ENCODE measurements at regions not wholly inside any gene's neighbourhood (a gene's known extent, or its start where the extent isn't known, plus 50 kb on each side); places are given as distances from the start of the nearest gene placed in this dataset.

- Mint-ChIP-seq H3K27ac (ENCODE audit: unreplicated experiment) (no peak overlapping the region), H3K36me3 (ENCODE audit: unreplicated experiment) (no peaks in the 10 kb centered on the region), H3K4me3 (ENCODE audit: unreplicated experiment) (no peak overlapping the region), H3K9me3 (ENCODE audit: unreplicated experiment) (no peaks in the 10 kb centered on the region), H3K27me3 (ENCODE audit: unreplicated experiment) (no peaks in the 10 kb centered on the region), H3K4me1 (ENCODE audit: low read depth, unreplicated experiment) (peaks cover 10% of the 10 kb centered on the region)
- DNase-seq, result no peak
- TF ChIP-seq, protein P1, sequence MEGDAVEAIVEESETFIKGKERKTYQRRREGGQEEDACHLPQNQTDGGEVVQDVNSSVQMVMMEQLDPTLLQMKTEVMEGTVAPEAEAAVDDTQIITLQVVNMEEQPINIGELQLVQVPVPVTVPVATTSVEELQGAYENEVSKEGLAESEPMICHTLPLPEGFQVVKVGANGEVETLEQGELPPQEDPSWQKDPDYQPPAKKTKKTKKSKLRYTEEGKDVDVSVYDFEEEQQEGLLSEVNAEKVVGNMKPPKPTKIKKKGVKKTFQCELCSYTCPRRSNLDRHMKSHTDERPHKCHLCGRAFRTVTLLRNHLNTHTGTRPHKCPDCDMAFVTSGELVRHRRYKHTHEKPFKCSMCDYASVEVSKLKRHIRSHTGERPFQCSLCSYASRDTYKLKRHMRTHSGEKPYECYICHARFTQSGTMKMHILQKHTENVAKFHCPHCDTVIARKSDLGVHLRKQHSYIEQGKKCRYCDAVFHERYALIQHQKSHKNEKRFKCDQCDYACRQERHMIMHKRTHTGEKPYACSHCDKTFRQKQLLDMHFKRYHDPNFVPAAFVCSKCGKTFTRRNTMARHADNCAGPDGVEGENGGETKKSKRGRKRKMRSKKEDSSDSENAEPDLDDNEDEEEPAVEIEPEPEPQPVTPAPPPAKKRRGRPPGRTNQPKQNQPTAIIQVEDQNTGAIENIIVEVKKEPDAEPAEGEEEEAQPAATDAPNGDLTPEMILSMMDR (IDR thresholded peaks at IDR 0.05; ENCODE audit: partially characterized antibody, unreplicated experiment), result no peak
Observed at GRCh38 chr6:15087186-15087589, 158.7 kb upstream of the JARID2 start.

- Mint-ChIP-seq H3K27ac (ENCODE audit: unreplicated experiment) (no peak overlapping the region), H3K9me3 (ENCODE audit: unreplicated experiment) (peaks cover 1% of the 10 kb centered on the region), H3K27me3 (ENCODE audit: unreplicated experiment) (no peaks in the 10 kb centered on the region), H3K4me3 (ENCODE audit: unreplicated experiment) (no peak overlapping the region), H3K4me1 (ENCODE audit: low read depth, unreplicated experiment) (peaks cover 10% of the 10 kb centered on the region), H3K36me3 (ENCODE audit: unreplicated experiment) (no peaks in the 10 kb centered on the region)
- TF ChIP-seq, protein P1 (IDR thresholded peaks at IDR 0.05; ENCODE audit: partially characterized antibody, unreplicated experiment), result no peak
- DNase-seq, result no peak
Observed at GRCh38 chr6:15088904-15089568, 156.8 kb upstream of the JARID2 start.

- TF ChIP-seq, protein P1 (IDR thresholded peaks at IDR 0.05; ENCODE audit: partially characterized antibody, unreplicated experiment), result no peak
- no peaks in the 10 kb centered on the region for H3K36me3 Mint-ChIP-seq (ENCODE audit: unreplicated experiment)
- H3K4me1 Mint-ChIP-seq (ENCODE audit: low read depth, unreplicated experiment), result peaks cover 10% of the 10 kb centered on the region
- H3K4me3 Mint-ChIP-seq (ENCODE audit: unreplicated experiment), result no peak overlapping the region
- no peak overlapping the region for H3K27ac Mint-ChIP-seq (ENCODE audit: unreplicated experiment)
- no peak for DNase-seq
- peaks cover 1% of the 10 kb centered on the region for H3K9me3 Mint-ChIP-seq (ENCODE audit: unreplicated experiment)
- H3K27me3 Mint-ChIP-seq (ENCODE audit: unreplicated experiment), result no peaks in the 10 kb centered on the region
Observed at GRCh38 chr6:15089569-15090144, 156.2 kb upstream of the JARID2 start.

DNA sequence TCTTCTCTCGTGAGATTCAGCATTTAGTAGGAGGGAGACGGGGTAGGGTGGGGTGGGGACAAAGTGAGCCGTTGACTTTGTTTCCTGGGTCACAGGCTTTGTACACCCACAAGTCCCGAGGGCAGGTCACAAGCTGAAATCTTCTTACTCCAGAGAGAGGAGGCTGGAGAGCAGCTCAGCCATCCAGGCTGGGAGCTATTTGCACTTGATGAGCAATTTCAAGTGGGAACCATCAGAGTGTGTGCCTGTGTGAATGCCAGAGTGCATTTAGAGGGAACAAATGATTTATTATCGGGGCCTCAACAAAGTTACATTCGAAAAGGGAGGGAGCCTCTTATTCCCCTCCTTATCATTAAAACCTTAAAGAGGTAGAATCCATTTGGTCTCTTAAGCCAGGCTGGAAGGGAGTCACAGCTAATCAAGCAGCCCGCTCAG lies 155.7 kb upstream of the JARID2 start:
- TF ChIP-seq, protein P1 (IDR thresholded peaks at IDR 0.05; ENCODE audit: partially characterized antibody, unreplicated experiment), result no peak
- Mint-ChIP-seq H3K4me1 (ENCODE audit: low read depth, unreplicated experiment) (peaks cover 10% of the 10 kb centered on the region), H3K4me3 (ENCODE audit: unreplicated experiment) (no peak overlapping the region), H3K27me3 (ENCODE audit: unreplicated experiment) (no peaks in the 10 kb centered on the region), H3K9me3 (ENCODE audit: unreplicated experiment) (peaks cover 1% of the 10 kb centered on the region), H3K36me3 (ENCODE audit: unreplicated experiment) (no peaks in the 10 kb centered on the region), H3K27ac (ENCODE audit: unreplicated experiment) (no peak overlapping the region)
- no peak for DNase-seq

DNA sequence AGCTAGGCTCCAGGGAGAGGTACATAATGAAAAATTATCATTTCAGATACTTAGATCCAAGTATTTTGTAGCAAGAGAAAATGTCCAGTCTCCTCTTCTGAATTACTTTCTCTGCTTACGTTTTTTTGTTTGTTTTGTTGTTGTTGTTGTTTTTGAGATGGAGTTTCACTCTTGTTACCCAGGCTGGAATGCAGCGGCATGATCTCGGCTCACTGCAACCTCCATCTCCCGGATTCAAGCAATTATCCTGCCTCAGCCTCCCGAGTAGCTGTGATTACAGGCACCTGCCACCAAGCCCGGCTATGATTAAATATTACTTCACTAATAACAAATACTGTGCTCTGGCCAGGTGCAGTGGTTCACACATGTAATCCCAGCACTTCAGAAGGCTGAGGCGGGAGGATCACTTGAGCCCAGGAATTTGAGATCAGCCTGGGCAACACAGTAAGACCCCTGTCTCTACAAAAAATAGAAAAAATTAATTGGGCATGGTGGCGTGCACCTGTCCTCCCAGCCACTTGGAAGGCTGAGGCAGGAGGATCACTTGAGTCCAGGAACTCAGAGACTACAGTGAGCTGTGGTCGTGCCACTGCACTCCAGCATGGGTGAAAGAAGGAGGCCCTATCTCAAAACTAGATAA lies 155.0 kb upstream of the JARID2 start:
- Mint-ChIP-seq H3K4me1 (ENCODE audit: low read depth, unreplicated experiment) (peaks cover 10% of the 10 kb centered on the region), H3K27me3 (ENCODE audit: unreplicated experiment) (no peaks in the 10 kb centered on the region), H3K27ac (ENCODE audit: unreplicated experiment) (no peak overlapping the region), H3K9me3 (ENCODE audit: unreplicated experiment) (peaks cover 1% of the 10 kb centered on the region), H3K36me3 (ENCODE audit: unreplicated experiment) (no peaks in the 10 kb centered on the region), H3K4me3 (ENCODE audit: unreplicated experiment) (no peak overlapping the region)
- TF ChIP-seq, protein P1 (IDR thresholded peaks at IDR 0.05; ENCODE audit: partially characterized antibody, unreplicated experiment), result no peak
- DNase-seq, result no peak

All from glutamatergic neuron (in vitro differentiated cells).